DND-41 (cell line): ENCODE measurements at regions not wholly inside any gene's neighbourhood (a gene's known extent, or its start where the extent isn't known, plus 50 kb on each side); places are given as distances from the start of the nearest gene placed in this dataset.

Experiments used
- ATAC-seq: fragments of 200-7000 bp; cut with Tn5 transposase; 3 replicates; pipeline ENCODE4 v1.9.1; 2021; ENCODE audit warnings: low read depth; ENCODE audit not compliant: insufficient read depth
- DNase-seq: peaks from one replicate; pipeline ENCODE4 v3.0.0-alpha.2; 2020
- H2AFZ ChIP-seq: 2 replicates; pipeline ENCODE4 v1.6.0; 2012; ENCODE audit warnings: low read depth, low read length
- H3K27ac ChIP-seq: 2 replicates; pipeline ENCODE4 v1.5.1; 2012; ENCODE audit warnings: low read length, inconsistent platforms
- H3K27me3 ChIP-seq: fragments of 200-600 bp; sonication (generic); 2 replicates; pipeline ENCODE4 v1.6.0; 2012; ENCODE audit warnings: low read length, mild to moderate bottlenecking, inconsistent platforms; ENCODE audit not compliant: insufficient read depth, poor library complexity
- H3K36me3 ChIP-seq: 2 replicates; pipeline ENCODE4 v1.5.1; 2012; ENCODE audit warnings: low read length, inconsistent platforms; ENCODE audit not compliant: insufficient read depth
- H3K4me1 ChIP-seq: 2 replicates; pipeline ENCODE4 v1.5.1; 2012; ENCODE audit warnings: mild to moderate bottlenecking, low read length; ENCODE audit not compliant: insufficient read depth
- H3K4me2 ChIP-seq: 2 replicates; pipeline ENCODE4 v1.6.0; 2012; ENCODE audit warnings: mild to moderate bottlenecking, moderate library complexity, low read length, inconsistent platforms; ENCODE audit not compliant: insufficient read depth
- H3K4me3 ChIP-seq, 2 experiments: fragments of 200-600 bp in 1 of 2; shearing (Covaris generic) in 1 of 2; 2 replicates each; pipeline ENCODE4 v1.5.1; 2012 to 2016; ENCODE audit warnings: inconsistent platforms in 2 of 2, low read length in 2 of 2, mild to moderate bottlenecking in 2 of 2, low read depth in 1 of 2, moderate library complexity in 1 of 2
- H3K79me2 ChIP-seq: 2 replicates; pipeline ENCODE4 v1.6.0; 2012; ENCODE audit warnings: low read length, inconsistent platforms; ENCODE audit not compliant: insufficient read depth
- H3K9ac ChIP-seq: 2 replicates; pipeline ENCODE4 v1.6.0; 2012; ENCODE audit warnings: low read depth, mild to moderate bottlenecking, inconsistent platforms, low read length, moderate library complexity
- H3K9me3 ChIP-seq: 2 replicates; pipeline ENCODE4 v1.5.1; 2012; ENCODE audit warnings: low read length, moderate library complexity, mild to moderate bottlenecking, inconsistent platforms; ENCODE audit not compliant: insufficient read depth, severe bottlenecking
- H4K20me1 ChIP-seq: 2 replicates; pipeline ENCODE4 v1.6.0; 2012; ENCODE audit warnings: low read length; ENCODE audit not compliant: insufficient read depth
- EZH2 ChIP-seq: IDR thresholded peaks from 3 replicates; pipeline ENCODE4 v1.6.1; 2012; ENCODE audit warnings: borderline replicate concordance, low read depth, mild to moderate bottlenecking, moderate library complexity, low read length, inconsistent platforms; ENCODE audit not compliant: severe bottlenecking
- TF ChIP-seq, protein P1 (sequence below): IDR thresholded peaks from 2 replicates; pipeline ENCODE4 v1.5.1; 2012; ENCODE audit warnings: borderline replicate concordance, low read length, moderate library complexity, mild to moderate bottlenecking; ENCODE audit not compliant: poor library complexity, severe bottlenecking; ENCODE audit errors: extremely low read depth

DNA sequence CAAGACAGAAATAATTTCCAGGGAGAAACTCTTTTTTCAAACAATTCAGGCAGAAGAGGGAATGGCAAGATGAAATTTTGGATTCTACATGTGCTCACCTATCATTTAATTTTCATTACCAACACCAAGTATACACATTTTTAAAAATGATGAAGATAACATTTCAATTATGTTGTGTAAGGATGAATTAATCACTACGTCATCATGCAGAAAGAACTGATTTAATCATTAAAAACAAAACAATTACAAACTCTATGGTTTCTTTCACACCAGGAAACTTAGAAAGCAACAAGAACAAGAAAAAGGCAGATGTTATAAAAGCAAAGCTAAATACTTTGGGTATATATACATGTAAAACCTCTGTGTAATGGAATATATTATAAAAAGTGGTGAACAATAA is 668.5 kb downstream of the NCAM2 start:
- H3K79me2 ChIP-seq = no peaks in the 10 kb centered on the region
- H3K4me2 ChIP-seq = no peak overlapping the region
- H3K9me3 ChIP-seq = no peaks in the 10 kb centered on the region
- H3K36me3 ChIP-seq = no peaks in the 10 kb centered on the region
- H3K27ac ChIP-seq = no peak overlapping the region
- TF ChIP-seq, protein P1, sequence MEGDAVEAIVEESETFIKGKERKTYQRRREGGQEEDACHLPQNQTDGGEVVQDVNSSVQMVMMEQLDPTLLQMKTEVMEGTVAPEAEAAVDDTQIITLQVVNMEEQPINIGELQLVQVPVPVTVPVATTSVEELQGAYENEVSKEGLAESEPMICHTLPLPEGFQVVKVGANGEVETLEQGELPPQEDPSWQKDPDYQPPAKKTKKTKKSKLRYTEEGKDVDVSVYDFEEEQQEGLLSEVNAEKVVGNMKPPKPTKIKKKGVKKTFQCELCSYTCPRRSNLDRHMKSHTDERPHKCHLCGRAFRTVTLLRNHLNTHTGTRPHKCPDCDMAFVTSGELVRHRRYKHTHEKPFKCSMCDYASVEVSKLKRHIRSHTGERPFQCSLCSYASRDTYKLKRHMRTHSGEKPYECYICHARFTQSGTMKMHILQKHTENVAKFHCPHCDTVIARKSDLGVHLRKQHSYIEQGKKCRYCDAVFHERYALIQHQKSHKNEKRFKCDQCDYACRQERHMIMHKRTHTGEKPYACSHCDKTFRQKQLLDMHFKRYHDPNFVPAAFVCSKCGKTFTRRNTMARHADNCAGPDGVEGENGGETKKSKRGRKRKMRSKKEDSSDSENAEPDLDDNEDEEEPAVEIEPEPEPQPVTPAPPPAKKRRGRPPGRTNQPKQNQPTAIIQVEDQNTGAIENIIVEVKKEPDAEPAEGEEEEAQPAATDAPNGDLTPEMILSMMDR = no peak
- no peak for TF ChIP-seq EZH2
- no peaks in the 10 kb centered on the region for H3K27me3 ChIP-seq
- no peaks in the 10 kb centered on the region for H3K4me1 ChIP-seq
- ATAC-seq (no peak), DNase-seq (no peak)
- no peak overlapping the region for H2AFZ ChIP-seq
- H3K4me3 ChIP-seq = no peak overlapping the region
- no peak overlapping the region for H3K9ac ChIP-seq
- no peaks in the 10 kb centered on the region for H4K20me1 ChIP-seq

DNA sequence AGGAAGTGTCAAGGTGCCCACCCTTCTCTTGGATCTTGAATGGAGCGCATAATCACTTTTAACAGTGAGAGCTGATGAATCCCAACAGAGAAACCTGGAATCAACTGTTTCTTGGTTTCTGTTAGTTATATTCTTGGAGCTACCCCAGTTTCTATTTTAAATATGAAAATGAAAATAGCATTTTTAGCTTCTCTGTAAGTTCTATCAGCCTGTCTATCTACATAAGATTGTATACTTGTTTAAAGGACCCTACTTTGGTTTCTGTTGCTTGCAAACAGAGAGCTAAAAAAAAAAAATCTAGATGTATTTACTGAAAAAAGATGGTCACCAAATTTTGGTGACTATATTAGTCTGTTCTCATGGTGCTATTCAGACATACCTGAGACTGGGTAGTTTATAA is 670.0 kb downstream of the NCAM2 start:
- Histone ChIP-seq H3K9ac (no peak overlapping the region), H3K79me2 (no peaks in the 10 kb centered on the region), H3K9me3 (no peaks in the 10 kb centered on the region), H3K36me3 (no peaks in the 10 kb centered on the region), H3K4me3 (no peak overlapping the region), H4K20me1 (no peaks in the 10 kb centered on the region), H3K27ac (no peak overlapping the region), H2AFZ (no peak overlapping the region), H3K4me1 (no peaks in the 10 kb centered on the region), H3K4me2 (no peak overlapping the region), H3K27me3 (no peaks in the 10 kb centered on the region)
- ATAC-seq (no peak), DNase-seq (no peak)
- TF ChIP-seq EZH2 = no peak
- TF ChIP-seq, protein P1 = no peak

GRCh38 chr21:21673959-21674358 is 675.8 kb downstream of the NCAM2 start:
- no peaks in the 10 kb centered on the region for H3K27me3 ChIP-seq
- TF ChIP-seq, protein P1 = no peak
- no peak for TF ChIP-seq EZH2
- H3K9me3 ChIP-seq = no peaks in the 10 kb centered on the region
- H2AFZ ChIP-seq = no peak overlapping the region
- no peaks in the 10 kb centered on the region for H3K36me3 ChIP-seq
- H3K79me2 ChIP-seq = no peaks in the 10 kb centered on the region
- no peak overlapping the region for H3K4me3 ChIP-seq
- ATAC-seq = no peak
- H3K27ac ChIP-seq = no peak overlapping the region
- H4K20me1 ChIP-seq = no peaks in the 10 kb centered on the region
- no peak overlapping the region for H3K9ac ChIP-seq
- no peak for DNase-seq
- no peak overlapping the region for H3K4me2 ChIP-seq
- H3K4me1 ChIP-seq = no peaks in the 10 kb centered on the region

DNA sequence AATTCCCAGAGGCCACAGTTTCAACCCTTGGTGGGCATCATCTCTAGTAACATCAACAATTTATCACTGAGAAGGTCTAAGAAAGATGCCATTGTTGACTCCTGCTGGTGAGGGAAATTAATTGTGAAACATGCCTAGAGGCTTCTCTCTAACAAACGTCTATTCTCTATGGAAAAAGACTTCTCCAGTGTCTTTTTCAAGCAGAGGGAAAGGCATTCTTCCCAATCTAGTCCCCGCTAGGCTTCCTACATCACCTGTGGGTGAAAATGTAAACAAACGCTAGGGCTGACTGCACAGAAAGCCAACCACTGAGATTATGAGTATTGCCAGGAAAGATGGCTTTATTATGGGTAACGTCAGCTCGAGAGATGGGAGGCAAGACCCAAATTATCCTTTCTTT is 677.4 kb downstream of the NCAM2 start:
- Histone ChIP-seq H3K27ac (no peak overlapping the region), H3K27me3 (no peaks in the 10 kb centered on the region), H4K20me1 (no peaks in the 10 kb centered on the region), H3K36me3 (no peaks in the 10 kb centered on the region), H3K9me3 (no peaks in the 10 kb centered on the region), H3K79me2 (no peaks in the 10 kb centered on the region), H3K4me1 (no peaks in the 10 kb centered on the region), H3K4me3 (no peak overlapping the region), H3K4me2 (no peak overlapping the region), H3K9ac (no peak overlapping the region), H2AFZ (no peak overlapping the region)
- TF ChIP-seq, protein P1 = no peak
- TF ChIP-seq EZH2 = no peak
- ATAC-seq (no peak), DNase-seq (no peak)
